ENCODE measurements at regions not wholly inside any gene's neighbourhood (a gene's known extent, or its start where the extent isn't known, plus 50 kb on each side); places are given as distances from the start of the nearest gene placed in this dataset.

DNA sequence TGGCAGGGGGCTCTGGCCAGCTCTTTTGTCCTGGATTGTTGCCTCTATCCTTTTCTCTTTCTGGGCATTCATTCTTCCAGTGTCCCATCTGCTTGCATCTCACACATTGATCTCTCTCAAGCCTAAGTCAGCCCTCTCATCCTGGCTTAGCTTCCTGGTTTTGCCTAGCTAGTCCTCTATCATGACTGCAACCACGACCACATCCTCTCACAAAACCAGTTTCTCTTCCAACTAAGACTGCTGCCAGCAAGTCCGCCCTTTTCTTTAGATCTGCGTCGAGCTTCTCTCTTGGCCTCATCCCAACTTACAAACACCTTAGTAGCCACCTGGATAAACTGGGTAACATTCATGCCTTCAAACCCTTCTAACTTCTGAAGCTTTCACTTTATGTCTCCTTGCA lies 212.2 kb upstream of the HTR2A start:
- H3K9ac ChIP-seq (ENCODE audit: low read length), result no peak overlapping the region
- H3K9me2 ChIP-seq (ENCODE audit: insufficient read depth, low read length), result no peaks in the 10 kb centered on the region
- H3K4me2 ChIP-seq (ENCODE audit: low read length), result no peak overlapping the region
- H3K27ac ChIP-seq (ENCODE audit: low read length), result no peak overlapping the region
- no peak overlapping the region for H3K4me3 ChIP-seq (ENCODE audit: low read length)
- no peaks in the 10 kb centered on the region for H3K9me3 ChIP-seq (ENCODE audit: low read length)
- H4K20me1 ChIP-seq (ENCODE audit: insufficient read depth), result no peaks in the 10 kb centered on the region
- H2AFZ ChIP-seq (ENCODE audit: low read depth, low read length), result no peak overlapping the region
- H3K27me3 ChIP-seq (ENCODE audit: insufficient read depth, low read depth, low read length), result no peaks in the 10 kb centered on the region
- H3F3A ChIP-seq (ENCODE audit: insufficient read depth, low read length, poor library complexity, severe bottlenecking), result no peaks in the 10 kb centered on the region
- no peaks in the 10 kb centered on the region for H3K79me2 ChIP-seq (replicated peaks; ENCODE audit: insufficient read depth, low read length)
- no peaks in the 10 kb centered on the region for H3K36me3 ChIP-seq (ENCODE audit: insufficient read depth, low read length)
- TF ChIP-seq, protein P1, sequence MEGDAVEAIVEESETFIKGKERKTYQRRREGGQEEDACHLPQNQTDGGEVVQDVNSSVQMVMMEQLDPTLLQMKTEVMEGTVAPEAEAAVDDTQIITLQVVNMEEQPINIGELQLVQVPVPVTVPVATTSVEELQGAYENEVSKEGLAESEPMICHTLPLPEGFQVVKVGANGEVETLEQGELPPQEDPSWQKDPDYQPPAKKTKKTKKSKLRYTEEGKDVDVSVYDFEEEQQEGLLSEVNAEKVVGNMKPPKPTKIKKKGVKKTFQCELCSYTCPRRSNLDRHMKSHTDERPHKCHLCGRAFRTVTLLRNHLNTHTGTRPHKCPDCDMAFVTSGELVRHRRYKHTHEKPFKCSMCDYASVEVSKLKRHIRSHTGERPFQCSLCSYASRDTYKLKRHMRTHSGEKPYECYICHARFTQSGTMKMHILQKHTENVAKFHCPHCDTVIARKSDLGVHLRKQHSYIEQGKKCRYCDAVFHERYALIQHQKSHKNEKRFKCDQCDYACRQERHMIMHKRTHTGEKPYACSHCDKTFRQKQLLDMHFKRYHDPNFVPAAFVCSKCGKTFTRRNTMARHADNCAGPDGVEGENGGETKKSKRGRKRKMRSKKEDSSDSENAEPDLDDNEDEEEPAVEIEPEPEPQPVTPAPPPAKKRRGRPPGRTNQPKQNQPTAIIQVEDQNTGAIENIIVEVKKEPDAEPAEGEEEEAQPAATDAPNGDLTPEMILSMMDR (IDR thresholded peaks at IDR 0.05; ENCODE audit: poor library complexity, severe bottlenecking), result no peak
- TF ChIP-seq, protein P2, sequence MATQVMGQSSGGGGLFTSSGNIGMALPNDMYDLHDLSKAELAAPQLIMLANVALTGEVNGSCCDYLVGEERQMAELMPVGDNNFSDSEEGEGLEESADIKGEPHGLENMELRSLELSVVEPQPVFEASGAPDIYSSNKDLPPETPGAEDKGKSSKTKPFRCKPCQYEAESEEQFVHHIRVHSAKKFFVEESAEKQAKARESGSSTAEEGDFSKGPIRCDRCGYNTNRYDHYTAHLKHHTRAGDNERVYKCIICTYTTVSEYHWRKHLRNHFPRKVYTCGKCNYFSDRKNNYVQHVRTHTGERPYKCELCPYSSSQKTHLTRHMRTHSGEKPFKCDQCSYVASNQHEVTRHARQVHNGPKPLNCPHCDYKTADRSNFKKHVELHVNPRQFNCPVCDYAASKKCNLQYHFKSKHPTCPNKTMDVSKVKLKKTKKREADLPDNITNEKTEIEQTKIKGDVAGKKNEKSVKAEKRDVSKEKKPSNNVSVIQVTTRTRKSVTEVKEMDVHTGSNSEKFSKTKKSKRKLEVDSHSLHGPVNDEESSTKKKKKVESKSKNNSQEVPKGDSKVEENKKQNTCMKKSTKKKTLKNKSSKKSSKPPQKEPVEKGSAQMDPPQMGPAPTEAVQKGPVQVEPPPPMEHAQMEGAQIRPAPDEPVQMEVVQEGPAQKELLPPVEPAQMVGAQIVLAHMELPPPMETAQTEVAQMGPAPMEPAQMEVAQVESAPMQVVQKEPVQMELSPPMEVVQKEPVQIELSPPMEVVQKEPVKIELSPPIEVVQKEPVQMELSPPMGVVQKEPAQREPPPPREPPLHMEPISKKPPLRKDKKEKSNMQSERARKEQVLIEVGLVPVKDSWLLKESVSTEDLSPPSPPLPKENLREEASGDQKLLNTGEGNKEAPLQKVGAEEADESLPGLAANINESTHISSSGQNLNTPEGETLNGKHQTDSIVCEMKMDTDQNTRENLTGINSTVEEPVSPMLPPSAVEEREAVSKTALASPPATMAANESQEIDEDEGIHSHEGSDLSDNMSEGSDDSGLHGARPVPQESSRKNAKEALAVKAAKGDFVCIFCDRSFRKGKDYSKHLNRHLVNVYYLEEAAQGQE (IDR thresholded peaks at IDR 0.05; ENCODE audit: borderline replicate concordance), result no peak
- TF ChIP-seq MXI1 (conservative IDR thresholded peaks at IDR 0.05; ENCODE audit: poor library complexity, severe bottlenecking) (no peak), POLR2AphosphoS5 (IDR thresholded peaks at IDR 0.05) (no peak), EZH2 (IDR thresholded peaks at IDR 0.05; ENCODE audit: borderline replicate concordance, insufficient read depth, low read length, poor library complexity, severe bottlenecking) (no peak), EP300 (conservative IDR thresholded peaks at IDR 0.05; ENCODE audit: poor library complexity, severe bottlenecking) (no peak), RAD21 (conservative IDR thresholded peaks at IDR 0.05) (no peak), SMC3 (conservative IDR thresholded peaks at IDR 0.05; ENCODE audit: poor library complexity) (no peak), TAF1 (IDR thresholded peaks at IDR 0.05; ENCODE audit: low read depth) (no peak)

DNA sequence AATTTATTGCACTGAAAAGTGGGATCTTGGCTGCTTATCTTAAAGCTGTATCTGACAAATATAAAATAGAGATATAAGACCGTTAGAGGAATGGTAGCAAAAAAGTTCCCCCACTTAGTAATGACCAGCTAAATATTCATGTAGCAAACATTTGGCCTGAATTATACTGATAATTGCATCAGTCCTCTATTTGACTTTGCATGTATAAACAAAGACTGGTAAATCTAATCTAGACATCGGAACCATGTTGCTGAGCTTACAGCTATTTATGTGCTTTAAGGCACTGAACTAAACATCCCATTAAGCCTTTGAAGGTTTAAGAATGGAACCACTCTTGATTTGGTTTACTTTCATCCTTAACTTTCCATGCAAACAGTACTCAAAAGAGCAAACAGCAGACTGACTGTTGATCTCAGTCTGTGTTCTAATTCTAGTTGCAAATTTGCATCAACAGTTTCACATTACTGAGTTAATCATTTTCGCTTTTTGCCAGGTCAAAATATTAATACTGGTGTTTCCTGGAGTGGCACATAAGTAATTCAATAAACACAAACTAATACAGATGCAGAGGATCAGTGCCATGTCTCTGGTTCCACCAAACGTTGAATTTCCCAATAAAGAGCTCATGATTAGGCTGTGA lies 203.5 kb upstream of the HTR2A start:
- H3K79me2 ChIP-seq (replicated peaks; ENCODE audit: insufficient read depth, low read length), result no peaks in the 10 kb centered on the region
- H3K27ac ChIP-seq (ENCODE audit: low read length), result no peak overlapping the region
- no peaks in the 10 kb centered on the region for H3K36me3 ChIP-seq (ENCODE audit: insufficient read depth, low read length)
- H3F3A ChIP-seq (ENCODE audit: insufficient read depth, low read length, poor library complexity, severe bottlenecking), result no peaks in the 10 kb centered on the region
- H3K9me2 ChIP-seq (ENCODE audit: insufficient read depth, low read length), result no peaks in the 10 kb centered on the region
- TF ChIP-seq TAF1 (IDR thresholded peaks at IDR 0.05; ENCODE audit: low read depth) (no peak), EP300 (conservative IDR thresholded peaks at IDR 0.05; ENCODE audit: poor library complexity, severe bottlenecking) (no peak), RAD21 (conservative IDR thresholded peaks at IDR 0.05) (no peak), POLR2AphosphoS5 (IDR thresholded peaks at IDR 0.05) (no peak), SMC3 (conservative IDR thresholded peaks at IDR 0.05; ENCODE audit: poor library complexity) (no peak)
- TF ChIP-seq, protein P2 (IDR thresholded peaks at IDR 0.05; ENCODE audit: borderline replicate concordance), result no peak
- no peak overlapping the region for H3K9ac ChIP-seq (ENCODE audit: low read length)
- no peaks in the 10 kb centered on the region for H4K20me1 ChIP-seq (ENCODE audit: insufficient read depth)
- no peak overlapping the region for H3K4me2 ChIP-seq (ENCODE audit: low read length)
- H3K4me3 ChIP-seq (ENCODE audit: low read length), result no peak overlapping the region
- no peaks in the 10 kb centered on the region for H3K9me3 ChIP-seq (ENCODE audit: low read length)
- H3K27me3 ChIP-seq (ENCODE audit: insufficient read depth, low read depth, low read length), result no peaks in the 10 kb centered on the region
- H2AFZ ChIP-seq (ENCODE audit: low read depth, low read length), result no peak overlapping the region

Measured in neural cell (in vitro differentiated cells).